IMR-90 (cell line): ENCODE measurements at regions not wholly inside any gene's neighbourhood (a gene's known extent, or its start where the extent isn't known, plus 50 kb on each side); places are given as distances from the start of the nearest gene placed in this dataset.

Experiments
- ATAC-seq: fragments of 200-7000 bp; cut with Tn5 transposase; 2 replicates; pipeline ENCODE4 v1.9.1; 2020; ENCODE audit warnings: low read depth, mild to moderate bottlenecking, moderate library complexity
- BruUV-seq: library from RNA; stranded (reverse); fragments of 400-500 nt; replicated peaks from 2 replicates; lab custom pipeline; 2021; lab: Mats Ljungman, UMichigan
- CTCF ChIA-PET: fragments of 300-600 bp; formaldehyde crosslinking; extraction: SDS; loops from one replicate; lab custom pipeline; 2021; ENCODE audit warnings: antibody characterized with exemption; lab: Yijun Ruan, JAX
- POLR2A ChIA-PET: fragments of 300-600 bp; sonication (Branson Sonifier 250); formaldehyde crosslinking; loops from one replicate; lab custom pipeline; 2022; ENCODE audit warnings: antibody characterized with exemption; ENCODE audit not compliant: unreplicated experiment; lab: Charles Lee
- DNase-seq: peaks from one replicate; pipeline ENCODE4 v3.0.0; 2013
- H2AFZ ChIP-seq: replicated peaks from 2 replicates; pipeline ENCODE3; 2013; ENCODE audit warnings: low read length, mild to moderate bottlenecking; ENCODE audit not compliant: poor library complexity
- H2AK5ac ChIP-seq: 2 replicates; pipeline ENCODE4 v1.6.1; 2013; ENCODE audit warnings: low read depth, low read length, inconsistent platforms
- H2AK9ac ChIP-seq: replicated peaks from 2 replicates; pipeline ENCODE3; 2013; ENCODE audit warnings: mild to moderate bottlenecking, low read depth, low read length, moderate library complexity; ENCODE audit not compliant: poor library complexity
- H2BK120ac ChIP-seq: 2 replicates; pipeline ENCODE4 v1.6.1; 2013; ENCODE audit warnings: low read depth, low read length, inconsistent platforms
- H2BK15ac ChIP-seq: 3 replicates; pipeline ENCODE4 v1.6.1; 2013; ENCODE audit warnings: low read depth, low read length, inconsistent platforms
- H2BK20ac ChIP-seq: 2 replicates; pipeline ENCODE4 v1.6.1; 2013; ENCODE audit warnings: low read depth, mild to moderate bottlenecking, inconsistent platforms, low read length, moderate library complexity
- H2BK5ac ChIP-seq: 2 replicates; pipeline ENCODE4 v1.6.1; 2013; ENCODE audit warnings: mild to moderate bottlenecking, low read depth, low read length, inconsistent platforms; ENCODE audit not compliant: poor library complexity, severe bottlenecking
- H3K14ac ChIP-seq: replicated peaks from 2 replicates; pipeline ENCODE4 v1.6.1; 2013; ENCODE audit warnings: low read depth, low read length, inconsistent platforms
- H3K18ac ChIP-seq: 2 replicates; pipeline ENCODE4 v1.6.1; 2013; ENCODE audit warnings: low read depth, low read length, control low read depth
- H3K23ac ChIP-seq: 2 replicates; pipeline ENCODE4 v1.6.1; 2013; ENCODE audit warnings: low read depth, low read length, inconsistent platforms
- H3K27ac ChIP-seq: 2 replicates; pipeline ENCODE4 v1.5.1; 2013; ENCODE audit warnings: mild to moderate bottlenecking, control low read depth, low read length; ENCODE audit not compliant: insufficient read depth
- H3K27me3 ChIP-seq: 2 replicates; pipeline ENCODE4 v1.6.1; 2013; ENCODE audit warnings: low read length; ENCODE audit not compliant: control insufficient read depth, insufficient read depth
- H3K36me3 ChIP-seq: 2 replicates; pipeline ENCODE4 v1.6.1; 2013; ENCODE audit warnings: low read length, mixed read lengths; ENCODE audit not compliant: control insufficient read depth, insufficient read depth
- H3K4ac ChIP-seq: 2 replicates; pipeline ENCODE4 v1.6.1; 2013; ENCODE audit warnings: low read depth, low read length, inconsistent platforms
- H3K4me1 ChIP-seq: 2 replicates; pipeline ENCODE4 v1.6.1; 2013; ENCODE audit warnings: low read length, mixed read lengths; ENCODE audit not compliant: control insufficient read depth, insufficient read depth
- H3K4me2 ChIP-seq: 2 replicates; pipeline ENCODE4 v1.6.1; 2013; ENCODE audit warnings: low read depth, mild to moderate bottlenecking, control low read depth, low read length, moderate library complexity
- H3K4me3 ChIP-seq: 2 replicates; pipeline ENCODE4 v1.5.1; 2013; ENCODE audit warnings: low read depth, mild to moderate bottlenecking, control low read depth, low read length, moderate library complexity; ENCODE audit not compliant: insufficient read depth
- H3K56ac ChIP-seq: 2 replicates; pipeline ENCODE4 v1.6.1; 2013; ENCODE audit warnings: low read length, inconsistent platforms; ENCODE audit not compliant: insufficient read depth; ENCODE audit errors: extremely low read depth
- H3K79me1 ChIP-seq, 2 experiments: 2 replicates each; pipeline ENCODE4 v1.6.1; 2013; ENCODE audit warnings: low read length in 2 of 2, inconsistent platforms in 1 of 2, low read depth in 1 of 2
- H3K9ac ChIP-seq: 2 replicates; pipeline ENCODE4 v1.6.1; 2013; ENCODE audit warnings: low read depth, low read length, control low read depth
- H3K9me1 ChIP-seq: 2 replicates; pipeline ENCODE4 v1.6.1; 2013; ENCODE audit warnings: low read length, inconsistent platforms; ENCODE audit not compliant: insufficient read depth
- H3K9me3 ChIP-seq: 2 replicates; pipeline ENCODE4 v1.6.1; 2013; ENCODE audit warnings: low read length; ENCODE audit not compliant: control insufficient read depth, insufficient read depth
- H4K20me1 ChIP-seq: 2 replicates; pipeline ENCODE4 v1.6.1; 2013; ENCODE audit warnings: low read length, inconsistent platforms; ENCODE audit not compliant: insufficient read depth
- H4K5ac ChIP-seq: 2 replicates; pipeline ENCODE4 v1.6.1; 2013; ENCODE audit warnings: mild to moderate bottlenecking, low read depth, low read length, control low read depth
- H4K8ac ChIP-seq, 2 experiments: 2 replicates each; pipeline ENCODE4 v1.6.1; 2013; ENCODE audit warnings: low read depth in 2 of 2, low read length in 2 of 2, control low read depth in 1 of 2, inconsistent platforms in 1 of 2
- H4K91ac ChIP-seq: 2 replicates; pipeline ENCODE4 v1.6.1; 2013; ENCODE audit warnings: low read depth, low read length, inconsistent platforms; ENCODE audit not compliant: insufficient read depth
- BHLHE40 ChIP-seq: fragments of 150-350 bp; IDR thresholded peaks from 2 replicates; pipeline ENCODE4 v1.6.1; 2016; ENCODE audit warnings: mild to moderate bottlenecking, low read depth, low read length
- CEBPB ChIP-seq: IDR thresholded peaks from 2 replicates; pipeline ENCODE4 v1.6.1; 2012; ENCODE audit warnings: low read depth, low read length, improper control_type of control experiment
- CHD1 ChIP-seq: IDR thresholded peaks from 2 replicates; pipeline ENCODE4 v1.6.1; 2012; ENCODE audit warnings: low read depth, low read length, improper control_type of control experiment
- CTCF ChIP-seq: conservative IDR thresholded peaks from 2 replicates; pipeline ENCODE4 v1.5.1; 2012; ENCODE audit warnings: mild to moderate bottlenecking, low read depth, low read length, improper control_type of control experiment
- ELK1 ChIP-seq: fragments of 150-350 bp; IDR thresholded peaks from 2 replicates; pipeline ENCODE4 v1.6.1; 2016; ENCODE audit warnings: low read depth, mild to moderate bottlenecking, low read length, moderate library complexity, borderline replicate concordance
- FOS ChIP-seq: fragments of 150-350 bp; IDR thresholded peaks from 2 replicates; pipeline ENCODE4 v1.6.1; 2016; ENCODE audit warnings: low read depth, low read length
- MAFK ChIP-seq: IDR thresholded peaks from 2 replicates; pipeline ENCODE4 v1.6.1; 2012; ENCODE audit warnings: low read depth, low read length, improper control_type of control experiment
- MAZ ChIP-seq: IDR thresholded peaks from 2 replicates; pipeline ENCODE4 v1.6.1; 2012; ENCODE audit warnings: low read depth, mild to moderate bottlenecking, low read length, improper control_type of control experiment, moderate library complexity, borderline replicate concordance
- MXI1 ChIP-seq: IDR thresholded peaks from 2 replicates; pipeline ENCODE4 v1.6.1; 2012; ENCODE audit warnings: low read depth, mild to moderate bottlenecking, low read length, moderate library complexity, borderline replicate concordance
- NFE2L2 ChIP-seq: fragments of 150-350 bp; IDR thresholded peaks from 2 replicates; pipeline ENCODE4 v1.6.1; 2016; ENCODE audit warnings: low read depth, mild to moderate bottlenecking, low read length
- POLR2A ChIP-seq: IDR thresholded peaks from 2 replicates; pipeline ENCODE4 v1.6.1; 2012; ENCODE audit warnings: mild to moderate bottlenecking, low read depth, low read length
- RAD21 ChIP-seq: IDR thresholded peaks from 2 replicates; pipeline ENCODE4 v1.6.1; 2012; ENCODE audit warnings: low read length, improper control_type of control experiment
- RCOR1 ChIP-seq: IDR thresholded peaks from 2 replicates; pipeline ENCODE4 v1.6.1; 2012; ENCODE audit warnings: mild to moderate bottlenecking, low read length, improper control_type of control experiment; ENCODE audit not compliant: insufficient replicate concordance
- RFX5 ChIP-seq: IDR thresholded peaks from 2 replicates; pipeline ENCODE4 v1.8.0; 2012; ENCODE audit warnings: low read depth, mild to moderate bottlenecking, low read length, moderate library complexity
- SMC3 ChIP-seq: fragments of 150-350 bp; IDR thresholded peaks from 2 replicates; pipeline ENCODE4 v1.6.1; 2016; ENCODE audit warnings: low read depth, mild to moderate bottlenecking, antibody characterized with exemption, low read length, moderate library complexity
- USF2 ChIP-seq: fragments of 150-350 bp; IDR thresholded peaks from 2 replicates; pipeline ENCODE4 v1.6.1; 2017; ENCODE audit warnings: mild to moderate bottlenecking, antibody characterized with exemption, low read length, low read depth
- WGBS, 2 experiments: methylation state at CpG; one replicate each; pipeline versions ENCODE4 v1.1.5 to v1.1.7; 2013; ENCODE audit warnings: missing lambda C conversion rate in 2 of 2; ENCODE audit not compliant: insufficient read length in 1 of 2; ENCODE audit errors: extremely low coverage in 2 of 2; 5-methylcytosine and 5-hydroxymethylcytosine counted together
- dilution Hi-C: fragments of 300-500 bp; cut with HindIII; formaldehyde crosslinking; loops from one replicate; pipeline ENCODE4 v1.14.3; 2018; ENCODE audit warnings: low sequenced_read_pairs; ENCODE audit not compliant: unreplicated experiment
- in situ Hi-C: fragments of 300-500 bp; cut with MboI; formaldehyde crosslinking; loops from 3 replicates; pipeline ENCODE4 v1.14.3; 2019; ENCODE audit warnings: low sequenced_read_pairs, inconsistent platforms, mixed read lengths
- intact Hi-C: fragments of 100-400 bp; cut with micrococcal nuclease; formaldehyde crosslinking; loops from 2 replicates; pipeline ENCODE4 v1.10.0; 2022

- Histone ChIP-seq H4K20me1 (no peaks in the 10 kb centered on the region), H3K4me3 (no peak overlapping the region), H4K5ac (peak overlapping the region; percentile 88; the same call in 1 of the 2 replicates), H2AFZ (no peak overlapping the region), H3K27me3 (no peaks in the 10 kb centered on the region), H2AK5ac (no peak overlapping the region), H2BK120ac (peak overlapping the region; percentile 94), H2BK5ac (peak overlapping the region; percentile 99), H4K91ac (peak overlapping the region; percentile 90; the same call in 1 of the 2 replicates), H3K56ac (peak overlapping the region; percentile 86), H3K14ac (peak overlapping the region; percentile 49; the same call in 1 of the 2 replicates), H3K27ac (peak overlapping the region; percentile 31; the same call in 1 of the 2 replicates), H2AK9ac (no peak overlapping the region), H3K9me3 (no peaks in the 10 kb centered on the region), H3K4ac (peak overlapping the region; percentile 62; the same call in 1 of the 2 replicates), H4K8ac (peak overlapping the region; percentile 52 to 85), H3K18ac (peak overlapping the region; percentile 74; the same call in 1 of the 2 replicates), H3K23ac (peak overlapping the region; percentile 85; the same call in 1 of the 2 replicates), H3K9me1 (0 out of 2 replicates have a peak, but pooled peaks cover 4% of the 10 kb centered on the region), H3K4me1 (peaks cover 9% of the 10 kb centered on the region), H3K4me2 (peak overlapping the region; percentile 89; the same call in 1 of the 2 replicates), H3K36me3 (no peaks in the 10 kb centered on the region), H3K79me1 (no peaks in the 10 kb centered on the region), H2BK20ac (peak overlapping the region; percentile 92), H2BK15ac (peak overlapping the region; percentile 26; the same call in 1 of the 3 replicates), H3K9ac (no peak overlapping the region; the same call in 1 of the 2 replicates)
- in situ Hi-C loops = no loop called here
- peak; percentile 51 for ATAC-seq
- dilution Hi-C loops = no loop called here
- no peak for TF ChIP-seq BHLHE40
- no peak for TF ChIP-seq RAD21
- TF ChIP-seq SMC3 = no peak
- TF ChIP-seq MXI1 = no peak
- no peak for TF ChIP-seq FOS
- TF ChIP-seq NFE2L2 = no peak
- TF ChIP-seq CHD1 = no peak
- TF ChIP-seq CEBPB = no peak
- no peak for TF ChIP-seq RFX5
- TF ChIP-seq RCOR1 = no peak
- no peak for TF ChIP-seq MAZ
- TF ChIP-seq ELK1 = no peak
- TF ChIP-seq USF2 = no peak
- TF ChIP-seq CTCF = no peak
- TF ChIP-seq POLR2A = no peak
- TF ChIP-seq MAFK = no peak
- ChIA-PET POLR2A (no interaction called here), CTCF (interaction anchor here (0.7 to 1.1 kb wide), 2 partner anchors 24 to 42 kb away, joined by 3 read pairs; no protein-coding TSS in a partner anchor)
- no TSS peak for BruUV-seq
- intact Hi-C loops = loop anchor here (2.0 kb wide), 1 partner anchor 88 kb away; no protein-coding TSS in a partner anchor
- peak; percentile 60 for DNase-seq
- WGBS, 2 experiments = no CpG with 5 or more reads among the region's 4 CpGs
Measured at GRCh38 chr5:31106691-31107090, 86.8 kb upstream of the CDH6 start.
